GM12878 (cell line): ENCODE measurements at regions not wholly inside any gene's neighbourhood (a gene's known extent, or its start where the extent isn't known, plus 50 kb on each side); places are given as distances from the start of the nearest gene placed in this dataset.

ENCODE experiments used
- ATAC-seq: fragments of 200-7000 bp; cut with Tn5 transposase; 3 replicates; pipeline ENCODE4 v1.9.1; 2020; ENCODE audit warnings: mild to moderate bottlenecking, moderate library complexity
- BruUV-seq: library from RNA; stranded (reverse); fragments of 400-500 nt; replicated peaks from 2 replicates; lab custom pipeline; 2021; lab: Mats Ljungman, UMichigan
- CTCF ChIA-PET: fragments of 300-600 bp; sonication (Branson Sonifier 250); formaldehyde crosslinking; extraction: SDS; loops from one replicate; lab custom pipeline; 2021; ENCODE audit warnings: inconsistent platforms; lab: Yijun Ruan, JAX
- POLR2A ChIA-PET: fragments of 350-600 bp; formaldehyde crosslinking; extraction: SDS; loops from one replicate; lab custom pipeline; 2021; ENCODE audit warnings: inconsistent platforms; lab: Charles Lee
- RAD21 ChIA-PET: fragments of 300-600 bp; sonication (Branson Sonifier 250); formaldehyde crosslinking; loops from one replicate; lab custom pipeline; 2023; ENCODE audit warnings: antibody characterized with exemption; ENCODE audit not compliant: unreplicated experiment; lab: Charles Lee
- SMC1A ChIA-PET: fragments of 300-600 bp; sonication (Branson Sonifier 250); formaldehyde crosslinking; loops from one replicate; lab custom pipeline; 2023; ENCODE audit not compliant: unreplicated experiment, uncharacterized antibody; lab: Charles Lee
- DNase-seq: peaks from one replicate; pipeline ENCODE4 v3.0.0-alpha.2; 2011; ENCODE audit warnings: low read depth, low spot score
- FAIRE-seq: peaks from 3 replicates; lab custom pipeline; 2011; peaks lifted over from hg19 to GRCh38; lab: Jason Lieb, UNC
- H2AFZ ChIP-seq: 2 replicates; pipeline ENCODE4 v1.6.0; 2011; ENCODE audit warnings: low read depth, low read length, control low read depth; ENCODE audit not compliant: control insufficient read depth
- H3K27ac ChIP-seq: 2 replicates; pipeline ENCODE4 v1.5.1; 2011; ENCODE audit warnings: control low read depth; ENCODE audit not compliant: control insufficient read depth, insufficient read depth
- H3K27me3 ChIP-seq, 2 experiments: replicated peaks in 1 of 2; 2 replicates each; pipeline versions ENCODE4 v1.6.0 to v1.6.1; 2011; ENCODE audit warnings: low read length in 1 of 2; ENCODE audit not compliant: control insufficient read depth in 2 of 2, insufficient read depth in 2 of 2
- H3K36me3 ChIP-seq, 2 experiments: 2 replicates each; pipeline ENCODE4 v1.5.1; 2011; ENCODE audit warnings: low read length in 1 of 2; ENCODE audit not compliant: control insufficient read depth in 2 of 2, insufficient read depth in 2 of 2
- H3K4me1 ChIP-seq: 2 replicates; pipeline ENCODE4 v1.6.1; 2011; ENCODE audit warnings: mild to moderate bottlenecking, low read length, moderate library complexity, mixed read lengths; ENCODE audit not compliant: control insufficient read depth, insufficient read depth
- H3K4me2 ChIP-seq: 2 replicates; pipeline ENCODE4 v1.6.0; 2011; ENCODE audit warnings: control low read depth; ENCODE audit not compliant: control insufficient read depth, insufficient read depth
- H3K4me3 ChIP-seq: fragments of 200-600 bp; sonication (generic); 2 replicates; pipeline ENCODE4 v1.5.1; 2016
- H3K79me2 ChIP-seq: 2 replicates; pipeline ENCODE4 v1.6.0; 2011; ENCODE audit warnings: low read length; ENCODE audit not compliant: control insufficient read depth, insufficient read depth
- H3K9ac ChIP-seq: 2 replicates; pipeline ENCODE4 v1.8.0; 2011; ENCODE audit warnings: low read length, control low read depth, mixed read lengths; ENCODE audit not compliant: control insufficient read depth, insufficient read depth
- H3K9me3 ChIP-seq: replicated peaks from 3 replicates; pipeline ENCODE4 v1.5.1; 2011; ENCODE audit warnings: mild to moderate bottlenecking, low read length; ENCODE audit not compliant: control insufficient read depth, insufficient read depth
- H4K20me1 ChIP-seq: 2 replicates; pipeline ENCODE4 v1.6.0; 2011; ENCODE audit not compliant: control insufficient read depth, insufficient read depth
- BACH1 ChIP-seq: fragments of 450-650 bp; IDR thresholded peaks from 2 replicates; pipeline ENCODE4 v1.6.1; 2017; ENCODE audit warnings: mild to moderate bottlenecking, borderline replicate concordance
- CBX5 ChIP-seq: sonication (generic); IDR thresholded peaks from 2 replicates; pipeline ENCODE4 v1.6.1; 2016; ENCODE audit warnings: low read depth, moderate library complexity, mild to moderate bottlenecking, inconsistent platforms
- EZH2 ChIP-seq: IDR thresholded peaks from 2 replicates; pipeline ENCODE4 v1.6.1; 2012; ENCODE audit warnings: low read depth, mild to moderate bottlenecking, control low read depth, inconsistent platforms, low read length, borderline replicate concordance; ENCODE audit not compliant: control insufficient read depth
- HCFC1 ChIP-seq: fragments of 150-350 bp; IDR thresholded peaks from 2 replicates; pipeline ENCODE4 v1.6.1; 2014; ENCODE audit warnings: low read length
- NFXL1 ChIP-seq: fragments of 450-650 bp; IDR thresholded peaks from 2 replicates; pipeline ENCODE4 v1.6.1; 2017; ENCODE audit warnings: antibody characterized with exemption, mild to moderate bottlenecking, borderline replicate concordance
- PBX3 ChIP-seq: IDR thresholded peaks from 2 replicates; pipeline ENCODE4 v1.6.1; 2011; ENCODE audit warnings: mild to moderate bottlenecking, low read depth, low read length, moderate library complexity; ENCODE audit not compliant: insufficient replicate concordance
- RCOR1 ChIP-seq: conservative IDR thresholded peaks from 2 replicates; pipeline ENCODE4 v1.6.1; 2012; ENCODE audit warnings: low read depth, low read length, improper control_type of control experiment
- TBL1XR1 ChIP-seq: IDR thresholded peaks from 2 replicates; pipeline ENCODE4 v1.6.1; 2012; ENCODE audit warnings: low read depth, low read length, improper control_type of control experiment
- ZNF274 ChIP-seq: IDR thresholded peaks from one replicate; pipeline ENCODE4 v1.8.0; 2011; ENCODE audit not compliant: insufficient read length, insufficient read depth
- ZSCAN29 ChIP-seq: fragments of 450-650 bp; IDR thresholded peaks from 2 replicates; pipeline ENCODE4 v1.6.1; 2017; ENCODE audit warnings: mild to moderate bottlenecking, moderate library complexity
- in situ Hi-C: fragments of 300-500 bp; cut with MboI; formaldehyde crosslinking; loops from 9 replicates; pipeline ENCODE4 v1.14.3; 2018; ENCODE audit warnings: mixed read lengths
- intact Hi-C: fragments of 100-400 bp; cut with micrococcal nuclease; formaldehyde crosslinking; loops from one replicate; pipeline ENCODE4 v1.14.2; 2022; ENCODE audit not compliant: unreplicated experiment

DNA sequence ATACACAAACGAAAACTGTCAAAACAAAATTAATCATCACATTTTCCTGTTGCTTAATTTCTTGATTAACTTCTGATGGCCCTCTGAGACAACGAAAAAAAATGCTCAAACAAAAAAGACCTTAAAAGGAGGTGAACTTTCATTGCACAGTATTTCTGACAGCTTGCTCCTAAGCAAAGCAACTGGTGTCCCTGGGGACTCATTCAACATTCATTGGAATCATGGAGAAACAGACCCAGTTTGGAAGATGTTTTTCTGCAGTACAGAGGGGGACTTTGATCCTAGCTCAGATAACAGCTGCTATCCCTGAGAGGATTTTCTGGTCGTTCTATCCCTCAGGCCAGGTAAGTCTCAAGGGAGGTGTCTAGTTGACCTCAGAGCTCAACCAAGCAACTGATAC is 378.7 kb upstream of the ATP11B start (continued):
- TF ChIP-seq NFXL1: no peak
- TF ChIP-seq BACH1: no peak

DNA sequence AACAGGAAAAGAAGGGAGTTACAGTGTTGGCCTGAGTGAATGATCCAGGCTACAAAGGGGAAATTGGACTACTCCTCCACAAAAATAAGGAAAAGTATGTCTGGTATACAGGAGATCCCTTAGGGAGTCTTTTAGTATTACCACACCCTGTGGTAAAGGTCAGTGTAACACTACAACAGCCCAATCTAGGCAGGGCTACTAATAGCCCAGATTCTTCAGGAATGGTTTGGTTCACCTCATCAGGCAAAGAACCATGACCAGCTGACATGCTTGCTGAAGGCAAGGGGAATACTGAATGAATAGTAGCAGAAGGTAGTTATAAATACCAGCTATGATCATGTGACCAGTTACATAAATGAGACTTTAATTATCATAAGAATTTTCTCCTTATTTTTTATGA is 372.6 kb upstream of the ATP11B start:
- no TSS peak for BruUV-seq
- intact Hi-C loops: no loop called here
- H3K9ac ChIP-seq: no peak overlapping the region
- H3K36me3 ChIP-seq: no peaks in the 10 kb centered on the region
- no peak overlapping the region for H2AFZ ChIP-seq
- DNase-seq (no peak), ATAC-seq (no peak), FAIRE-seq (no peak)
- in situ Hi-C loops: no loop called here
- H3K79me2 ChIP-seq: no peaks in the 10 kb centered on the region
- no peak overlapping the region for H3K27ac ChIP-seq
- TF ChIP-seq CBX5: no peak
- no peak for TF ChIP-seq EZH2
- no peak for TF ChIP-seq ZNF274
- no peak for TF ChIP-seq HCFC1
- no peak for TF ChIP-seq TBL1XR1
- TF ChIP-seq ZSCAN29: no peak
- TF ChIP-seq PBX3: no peak
- TF ChIP-seq RCOR1: no peak
- H3K4me2 ChIP-seq: no peak overlapping the region
- no peak overlapping the region for H3K4me3 ChIP-seq
- ChIA-PET POLR2A (no interaction called here), SMC1A (no interaction called here), RAD21 (no interaction called here), CTCF (no interaction called here)
- H4K20me1 ChIP-seq: no peaks in the 10 kb centered on the region
- no peaks in the 10 kb centered on the region for H3K9me3 ChIP-seq
- H3K4me1 ChIP-seq: no peaks in the 10 kb centered on the region
- H3K27me3 ChIP-seq: peaks cover 0 to 3% of the 10 kb centered on the region in 2 experiments; a peak in 1 of 4 replicates
